Activated CD4-positive, alpha-beta T cell treated with anti-CD3 and anti-CD28 coated beads, Interleukin-2, amount 50 U/mL, for 24 hours (primary cell): ENCODE measurements at regions not wholly inside any gene's neighbourhood (a gene's known extent, or its start where the extent isn't known, plus 50 kb on each side); places are given as distances from the start of the nearest gene placed in this dataset.

Source experiments
- DNase-seq, 2 donors: peaks; one replicate each; pipeline ENCODE4 v3.0.0-alpha.2; 2020; ENCODE audit warnings: low read depth in 1 of 2, low spot score in 1 of 2

DNA sequence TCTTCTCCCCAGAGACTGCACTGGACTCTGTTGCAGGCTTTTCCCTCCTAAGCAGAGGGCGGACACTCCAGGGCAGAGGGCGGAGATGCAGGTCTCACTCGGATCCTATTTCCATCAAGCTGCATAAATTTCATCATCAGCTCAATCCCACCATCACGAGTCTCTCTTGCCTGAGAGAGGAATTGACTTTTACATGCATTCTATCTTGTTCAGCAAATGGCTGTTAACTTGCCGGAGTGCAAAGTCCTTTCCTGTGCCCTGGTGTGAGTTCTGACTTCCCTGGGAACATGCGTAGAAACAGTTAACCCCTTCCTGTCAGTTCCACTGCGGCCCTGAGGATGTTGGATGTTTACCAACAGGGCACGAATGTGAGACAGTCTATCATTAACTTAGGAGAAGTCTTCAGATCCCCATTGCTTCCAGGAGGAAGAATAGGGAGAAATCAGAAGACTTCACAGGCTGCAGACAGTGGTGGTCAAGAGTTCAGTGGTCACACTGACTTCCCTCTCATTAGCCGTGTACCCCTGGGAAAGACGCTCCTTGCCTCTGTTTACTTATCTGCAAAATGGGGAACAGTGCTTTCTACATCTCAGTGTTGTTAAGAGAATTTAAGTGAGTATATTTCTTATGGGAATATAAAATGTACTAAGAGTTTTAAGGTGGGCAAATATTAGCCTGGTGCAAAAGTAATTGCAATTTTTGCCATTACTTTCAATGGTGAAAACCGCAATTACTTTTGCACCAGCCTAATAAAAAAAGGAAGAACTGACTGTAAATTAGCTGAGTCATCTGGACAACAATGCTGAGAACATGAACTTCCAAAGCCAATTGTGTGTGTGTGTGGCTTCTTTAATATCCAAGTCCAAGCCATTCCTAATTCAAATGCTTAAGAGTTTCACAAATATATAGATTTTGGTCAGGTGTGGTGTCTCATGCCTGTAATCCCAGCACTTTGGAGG is 248.0 kb downstream of the DRD1 start:
- no peak for DNase-seq

DNA sequence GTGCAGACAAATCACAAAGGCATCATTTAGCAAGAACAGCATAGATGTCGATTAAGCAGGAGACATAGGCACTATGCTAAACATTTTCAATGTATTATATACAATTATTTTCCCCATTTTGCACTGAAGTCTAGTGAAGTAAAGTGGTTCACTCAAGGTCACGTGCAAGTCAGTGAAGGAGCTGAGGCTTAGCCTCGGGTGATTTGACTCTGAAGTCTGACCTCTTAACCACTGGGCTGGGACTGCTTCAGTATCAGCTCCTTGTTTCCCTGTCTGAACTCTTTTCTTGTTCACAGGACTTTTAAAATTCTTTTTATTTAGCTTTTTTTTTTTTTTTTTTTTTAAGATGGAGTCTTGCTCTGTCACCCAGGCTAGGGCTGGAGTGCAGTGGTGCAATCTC is 262.7 kb downstream of the DRD1 start:
- DNase-seq: no peak

DNA sequence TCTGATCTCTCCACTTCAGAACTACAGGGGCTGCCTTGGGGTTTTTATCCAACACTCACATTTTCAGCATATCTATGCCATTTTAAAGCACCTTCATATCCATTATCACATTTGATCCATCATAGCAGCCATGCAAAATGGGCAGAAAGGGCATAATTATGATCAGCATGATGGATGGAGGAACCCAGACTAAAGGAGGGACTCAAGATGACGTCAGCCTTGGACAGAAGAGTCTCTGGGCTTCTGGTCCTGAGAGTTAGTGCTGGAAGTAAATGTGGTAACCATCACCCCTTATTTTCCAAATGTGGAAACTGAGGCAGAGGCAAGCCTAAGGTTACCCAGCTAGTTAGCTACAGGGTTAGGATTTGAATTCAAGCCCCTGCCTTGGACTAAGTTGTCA is 273.1 kb downstream of the DRD1 start:
- DNase-seq: no peak

DNA sequence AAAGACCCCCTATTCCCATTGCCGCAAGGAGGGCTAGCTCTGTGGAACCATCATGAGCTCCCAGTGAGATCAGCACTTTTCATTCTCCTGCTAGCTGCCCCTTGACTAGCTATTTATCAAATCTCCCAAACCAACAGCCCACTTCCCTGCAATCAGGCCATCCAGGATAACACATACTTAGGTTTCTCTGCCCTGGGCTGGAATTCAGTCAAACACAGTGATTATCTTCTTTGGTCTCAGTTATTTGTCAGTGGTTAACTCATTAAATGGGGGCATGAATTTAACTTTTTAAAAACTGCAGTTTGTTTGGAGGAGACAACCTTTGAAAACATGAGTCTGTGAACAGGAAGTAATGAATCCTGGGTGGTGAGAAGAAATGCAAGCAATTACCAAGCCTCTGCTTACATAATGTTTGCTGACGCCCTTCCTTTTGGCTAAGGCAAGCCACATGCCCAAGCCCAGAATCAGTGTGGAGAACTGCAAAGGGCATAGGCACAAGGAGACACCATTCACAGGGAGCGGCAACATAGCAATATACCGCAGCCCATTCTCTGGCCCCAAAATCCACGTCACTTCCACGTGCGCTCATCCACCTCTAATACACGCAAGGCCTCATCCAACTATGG is 275.0 kb downstream of the DRD1 start:
- no peak for DNase-seq

DNA sequence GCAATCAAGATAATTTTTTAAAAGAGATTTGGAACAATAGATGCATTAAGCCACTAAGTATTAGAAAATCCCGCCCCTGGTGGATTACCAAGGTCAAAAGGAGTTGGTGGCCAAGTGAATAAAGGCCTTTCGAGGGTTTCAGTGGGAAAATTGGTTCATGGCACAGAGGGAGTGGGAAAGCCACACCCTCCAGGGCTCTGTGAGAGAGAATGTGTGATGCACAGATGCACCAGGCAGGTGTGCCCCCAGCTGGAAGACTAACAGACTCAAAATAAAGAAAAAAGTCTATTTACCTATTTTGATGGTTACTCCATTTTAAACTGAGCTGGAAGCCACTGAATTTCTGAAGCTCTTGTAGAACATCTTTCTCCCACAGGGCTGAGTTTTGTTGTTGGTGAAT is 278.0 kb downstream of the DRD1 start:
- no peak for DNase-seq

DNA sequence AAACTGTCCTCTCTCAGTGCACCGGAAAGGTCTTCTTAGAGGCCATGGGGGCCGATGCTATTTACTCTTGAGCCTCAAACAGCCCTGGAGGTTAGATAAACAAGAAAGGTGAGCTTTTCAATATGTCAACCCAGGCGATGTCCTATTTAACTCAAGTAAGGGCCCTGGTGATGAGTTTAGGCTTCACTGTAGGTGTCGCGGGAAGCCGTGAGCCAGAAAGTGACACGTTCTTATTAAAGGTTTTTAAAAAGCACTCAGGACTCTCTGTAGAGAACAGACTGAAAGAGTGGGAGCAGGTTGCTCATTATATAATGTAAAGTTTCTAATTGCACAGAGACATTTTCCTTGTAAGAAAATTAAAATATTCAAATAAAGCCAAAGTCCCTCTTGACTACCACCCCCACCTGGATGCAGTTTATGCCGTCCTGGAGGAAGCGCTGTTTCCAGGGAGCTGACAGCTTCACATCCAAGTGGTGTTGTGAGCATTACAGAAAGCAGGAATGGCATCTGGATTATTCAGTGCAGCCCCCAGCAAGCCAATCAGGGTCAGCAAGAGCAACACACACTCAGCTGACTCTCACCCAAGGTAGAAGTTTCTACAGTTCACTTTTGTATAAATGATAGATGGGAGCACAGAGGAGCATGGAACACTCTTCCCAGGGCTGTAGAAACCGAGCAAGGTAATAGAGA is 280.3 kb downstream of the DRD1 start:
- no peak for DNase-seq

DNA sequence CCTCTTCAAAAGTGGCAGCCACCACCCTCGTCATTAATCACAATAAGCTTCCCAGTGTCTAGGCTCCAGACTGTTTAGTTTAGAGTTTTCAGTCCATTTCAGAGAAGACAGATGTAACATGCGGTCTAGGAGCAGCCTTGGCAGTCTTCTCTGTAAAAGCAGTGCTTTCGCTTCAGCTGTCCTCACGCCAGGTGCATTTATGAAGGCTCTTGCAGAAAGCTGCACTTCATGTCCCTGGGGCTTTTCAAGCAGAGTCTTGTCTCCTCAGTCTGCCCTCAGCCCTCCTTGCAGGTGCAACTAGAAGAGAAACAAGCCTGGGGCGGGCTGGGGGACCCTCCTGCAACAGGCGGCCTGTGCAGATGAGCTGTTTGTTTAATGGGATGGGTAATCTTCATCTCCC is 281.9 kb downstream of the DRD1 start:
- no peak for DNase-seq

DNA sequence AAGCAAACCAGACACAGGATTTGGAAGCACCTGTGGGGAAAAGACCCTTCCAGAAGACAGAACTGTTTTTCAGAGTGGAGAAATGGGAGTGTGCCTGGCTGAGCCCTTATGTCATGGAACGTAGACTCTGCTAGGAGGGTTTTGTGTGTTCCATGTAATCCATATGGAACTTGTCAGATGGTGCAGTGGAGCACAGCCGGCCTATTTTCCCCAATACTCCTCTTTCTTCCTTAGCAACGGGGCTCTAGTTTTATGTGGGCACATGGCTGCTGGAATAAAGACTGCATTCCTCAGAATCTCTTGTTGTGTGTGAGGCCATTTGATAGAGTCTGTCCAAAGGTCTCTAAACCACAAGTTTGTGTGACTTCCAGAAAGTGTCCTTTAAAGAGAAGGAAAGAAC is 284.0 kb downstream of the DRD1 start:
- no peak for DNase-seq

DNA sequence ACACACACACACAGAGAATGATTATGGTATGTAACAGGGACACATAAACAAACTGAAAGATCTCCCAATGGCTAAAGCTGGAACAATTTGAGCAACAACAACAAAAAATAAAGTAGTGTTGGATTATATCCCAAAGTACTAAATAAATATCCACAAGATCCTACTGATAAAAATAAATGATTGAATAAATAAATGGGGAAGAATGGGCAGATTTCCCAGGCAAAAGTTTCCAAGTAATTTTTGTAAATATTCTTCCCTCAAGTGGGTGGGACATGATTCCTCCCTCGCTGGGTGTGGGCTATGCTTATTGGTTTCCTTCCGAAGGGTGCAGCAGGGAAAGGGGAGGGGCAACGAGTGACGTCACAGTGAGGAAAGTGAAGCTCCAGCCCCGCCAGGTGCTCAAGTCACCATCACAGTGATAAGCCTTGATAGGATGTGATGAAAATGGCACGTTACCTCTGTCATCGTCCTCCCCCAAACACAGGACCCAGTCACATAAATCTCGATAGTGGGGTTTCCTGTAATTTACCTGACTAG is 295.3 kb downstream of the DRD1 start:
- no peak for DNase-seq

DNA sequence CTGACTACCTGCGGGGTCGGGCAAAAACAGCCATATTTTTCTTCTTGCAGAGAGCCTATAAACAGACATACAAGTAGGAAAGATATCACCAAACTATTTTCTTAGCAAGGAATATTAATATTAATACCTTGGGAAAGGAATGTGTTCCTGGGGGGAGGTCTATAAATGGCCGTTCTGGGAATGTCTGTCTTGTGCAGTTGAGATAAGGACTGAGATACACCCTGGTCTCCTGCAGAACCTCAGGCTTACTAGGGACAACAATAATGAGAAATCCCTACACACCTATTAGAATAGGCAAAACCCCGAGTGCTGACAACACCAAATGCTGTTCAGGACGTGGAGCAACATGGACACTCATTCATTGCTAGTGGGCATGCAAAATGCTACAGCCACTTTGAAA is 297.2 kb downstream of the DRD1 start:
- DNase-seq: no peak

DNA sequence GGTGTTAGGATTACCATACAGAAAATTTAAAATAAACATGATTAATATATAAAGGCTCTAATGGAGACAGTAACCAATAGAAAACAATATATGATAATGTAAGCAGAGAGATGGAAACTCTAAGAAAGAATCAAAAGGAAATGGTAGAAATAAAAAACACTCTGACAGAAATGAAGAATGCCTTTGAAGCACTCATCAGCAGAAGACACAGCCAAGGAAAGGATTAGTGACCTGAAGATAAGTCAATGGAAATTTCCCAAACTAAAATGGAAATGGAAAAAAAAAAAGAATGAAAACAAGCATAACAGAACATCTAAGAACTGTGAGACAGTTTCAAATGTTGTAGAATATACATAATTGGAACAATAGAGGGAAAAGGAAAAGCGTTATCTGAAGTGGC is 302.6 kb downstream of the DRD1 start:
- no peak for DNase-seq

DNA sequence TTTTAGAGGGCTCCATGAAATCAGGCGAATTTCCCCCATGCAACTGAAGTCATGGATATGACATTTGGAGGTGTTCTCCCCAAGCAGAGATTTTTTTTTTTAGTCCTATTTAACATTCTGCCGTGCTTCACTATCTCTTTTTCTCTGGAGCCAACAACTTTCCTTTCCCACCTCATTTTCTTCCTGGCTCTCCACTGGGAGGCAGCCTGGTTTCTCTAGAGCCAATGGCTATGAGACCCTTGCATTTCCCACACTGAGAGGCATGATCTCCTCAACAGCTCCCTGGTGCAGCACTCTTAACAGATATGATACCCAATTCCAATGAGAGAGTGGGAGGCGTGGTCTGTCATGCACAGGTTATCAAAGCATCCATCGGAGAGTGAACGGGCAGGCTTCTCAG is 310.8 kb downstream of the DRD1 start:
- DNase-seq: no peak

DNA sequence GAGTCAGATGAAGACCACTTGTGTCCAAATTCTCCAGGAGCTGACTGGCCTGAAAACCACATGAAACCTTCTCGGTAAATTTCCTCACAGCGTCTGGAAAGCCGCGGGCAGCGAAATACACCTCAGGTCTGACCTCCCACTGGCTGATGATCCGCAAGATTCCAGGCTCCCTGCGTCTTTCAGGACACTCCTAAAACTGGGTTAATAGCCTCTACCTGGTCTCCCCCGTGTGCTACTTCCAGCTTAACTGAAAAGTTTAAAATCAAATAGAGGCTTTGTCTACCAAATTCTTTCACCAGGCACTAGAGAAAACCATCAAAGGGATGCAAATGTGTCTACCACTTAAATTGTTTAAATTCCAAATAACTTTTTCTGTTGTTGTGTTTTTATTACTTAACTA is 312.6 kb downstream of the DRD1 start:
- DNase-seq: no peak

DNA sequence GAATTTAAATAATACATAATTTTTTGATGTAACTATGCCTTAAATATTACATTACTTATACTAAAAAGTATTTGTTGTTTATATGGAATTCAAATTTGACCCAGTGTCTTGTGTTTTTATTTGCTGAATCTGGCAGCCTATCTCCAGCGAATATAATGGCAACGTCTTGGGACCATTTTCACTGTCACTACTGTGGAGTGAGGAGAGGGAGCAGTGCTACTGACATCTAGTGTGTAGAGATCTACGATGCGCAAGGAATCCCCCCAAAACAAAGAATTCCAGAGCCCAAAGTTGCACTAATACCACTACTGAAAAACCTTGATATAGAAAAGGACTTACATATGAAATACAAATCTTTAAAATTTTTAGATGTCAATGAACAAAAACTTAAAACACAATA is 314.4 kb downstream of the DRD1 start:
- no peak for DNase-seq

DNA sequence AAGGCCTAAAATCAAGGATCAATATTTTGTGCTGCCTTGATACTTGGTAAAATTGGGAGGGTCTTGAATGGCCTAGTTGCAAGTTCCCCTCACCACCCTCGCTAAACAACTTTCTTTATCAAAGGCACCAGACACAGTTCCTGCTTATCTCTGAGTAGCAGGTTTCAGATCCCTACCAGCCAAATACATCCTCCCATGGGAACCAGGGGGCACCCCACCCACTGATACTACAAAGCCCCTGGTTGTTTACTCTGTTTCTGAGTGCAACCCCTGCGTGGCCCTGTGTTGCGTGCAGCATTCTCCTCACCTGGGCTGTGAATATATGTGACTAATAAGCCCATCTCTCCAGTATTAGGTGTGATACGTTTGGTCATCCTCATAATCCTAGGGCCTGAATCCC is 314.9 kb downstream of the DRD1 start:
- no peak for DNase-seq

DNA sequence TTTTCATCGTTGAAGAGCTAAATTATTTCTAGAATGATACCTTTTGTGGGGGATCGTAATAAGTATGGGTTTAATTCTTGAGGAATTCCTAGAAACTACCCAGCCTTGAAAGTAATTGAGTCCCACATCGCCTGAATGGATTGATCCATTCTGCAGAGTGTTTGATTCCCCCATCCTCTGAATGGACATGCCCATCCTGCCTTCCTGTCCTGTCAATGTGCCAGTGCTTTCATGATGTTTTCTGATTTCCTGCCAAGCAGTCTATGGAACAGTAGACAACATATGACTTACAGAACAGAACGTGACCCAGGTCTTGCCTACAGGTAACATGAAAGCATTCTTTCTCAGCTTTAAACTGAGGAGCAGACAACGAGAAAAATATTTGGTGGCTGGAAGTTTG is 319.2 kb downstream of the DRD1 start:
- DNase-seq: no peak

DNA sequence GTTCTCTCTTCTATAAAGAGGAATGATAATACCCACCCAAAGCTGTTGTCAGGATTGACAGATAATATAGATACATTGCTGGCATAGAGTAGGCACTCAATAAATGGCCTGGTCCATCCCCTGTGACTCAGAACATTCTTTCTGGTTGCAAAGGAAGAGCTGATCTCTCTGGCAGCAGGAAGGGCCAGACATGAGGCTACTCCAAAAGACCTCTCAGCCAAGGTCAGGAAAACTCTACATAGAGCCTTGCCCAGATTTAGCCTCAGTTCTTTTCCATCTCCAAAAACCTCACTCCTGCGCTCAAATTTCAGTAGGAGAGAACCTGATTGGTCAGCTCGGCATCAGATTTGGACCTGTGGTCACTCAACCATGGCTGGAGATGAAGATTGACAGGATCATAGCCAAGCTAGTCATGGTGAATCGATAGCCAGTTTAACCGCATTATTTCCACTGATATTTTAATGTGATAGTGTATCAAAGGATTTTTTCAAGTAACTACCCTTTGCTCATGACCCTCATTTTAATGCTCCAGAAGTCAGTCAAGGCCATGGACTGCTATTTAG is 319.6 kb downstream of the DRD1 start:
- DNase-seq: no peak

DNA sequence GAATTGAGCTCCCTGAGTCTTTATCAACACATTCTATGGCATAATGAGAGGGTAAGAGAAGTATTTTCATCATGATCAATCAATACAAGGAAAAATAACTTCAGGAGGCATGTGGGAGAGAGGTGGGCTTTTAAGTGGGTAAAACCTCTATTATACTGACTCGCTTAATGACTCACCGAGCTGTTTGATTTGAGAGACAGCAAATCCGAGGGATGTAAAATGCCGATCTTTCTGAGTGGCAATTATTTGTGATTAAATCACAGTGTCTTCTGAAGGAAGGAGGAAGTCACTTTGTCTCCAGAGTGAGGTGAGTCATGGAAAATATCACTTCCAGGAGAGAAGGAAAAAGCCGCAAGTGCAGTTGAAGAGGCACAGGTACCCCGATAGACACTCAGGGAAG is 320.4 kb downstream of the DRD1 start:
- no peak for DNase-seq

DNA sequence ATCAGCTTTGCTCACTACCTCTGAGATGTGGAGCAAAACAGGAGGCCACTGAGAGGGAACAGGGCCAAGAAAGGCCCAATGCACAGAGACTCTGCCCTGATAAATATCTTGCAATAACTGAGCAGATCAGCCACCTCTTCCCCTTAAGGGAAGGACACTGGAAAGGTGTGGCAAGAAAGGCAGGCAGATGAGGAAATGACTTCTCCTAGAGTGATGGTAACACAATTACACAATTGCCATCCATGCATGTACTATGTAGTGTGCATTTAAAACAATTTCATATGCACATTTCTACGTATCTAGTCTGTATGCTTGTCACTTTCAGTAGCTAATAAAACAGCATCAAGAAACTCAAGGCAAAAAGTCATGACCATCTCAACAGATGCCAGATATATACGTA is 322.5 kb downstream of the DRD1 start:
- DNase-seq: no peak

DNA sequence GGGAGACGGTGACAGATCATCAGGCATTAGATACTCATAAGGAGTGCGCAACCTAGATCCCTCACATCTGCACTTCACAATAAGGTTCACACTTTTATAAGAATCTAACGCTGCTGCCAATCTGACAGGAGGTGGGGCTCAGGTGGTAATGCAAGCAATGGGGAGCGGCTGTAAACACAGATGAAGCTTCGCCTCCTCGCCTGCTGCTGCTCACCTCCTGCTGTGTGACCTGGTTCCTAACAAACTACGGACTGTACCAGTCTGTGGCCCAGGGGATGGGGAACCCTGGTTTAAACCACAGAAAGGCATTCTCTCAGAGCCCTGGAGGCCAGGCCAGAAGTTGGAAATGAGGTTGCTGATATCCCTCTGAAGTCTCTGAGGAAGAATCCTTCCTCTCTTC is 323.6 kb downstream of the DRD1 start:
- no peak for DNase-seq

DNA sequence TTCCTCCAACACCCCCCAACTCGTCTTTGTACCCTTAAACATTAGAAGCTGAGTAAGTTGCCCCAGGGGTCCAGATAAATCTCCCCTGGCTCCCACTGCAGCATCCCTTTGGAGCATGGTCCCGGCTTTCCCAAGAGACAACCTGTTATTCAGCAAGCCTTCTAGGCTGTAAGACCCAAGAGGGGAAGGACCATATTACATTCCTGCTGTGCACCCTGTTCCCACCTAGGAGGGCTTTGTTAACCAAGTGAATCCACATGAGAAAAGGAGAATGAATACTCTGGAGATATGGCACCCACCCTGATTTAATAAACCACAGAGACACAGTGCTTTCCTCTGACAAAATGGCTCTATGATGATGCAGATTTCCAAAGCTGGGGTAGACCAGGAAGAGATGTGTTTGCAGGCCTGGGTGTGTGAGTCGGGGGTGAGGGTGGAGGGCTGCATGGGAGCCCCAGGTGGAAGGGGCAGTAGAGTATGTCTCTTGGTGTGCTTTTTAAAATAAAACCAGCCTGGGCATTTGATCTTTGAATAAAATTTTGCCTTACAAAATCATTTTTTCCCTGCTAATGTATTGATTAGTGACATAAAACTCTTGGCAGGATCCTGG is 325.2 kb downstream of the DRD1 start:
- DNase-seq: no peak
